RWPE2 (cell line): ENCODE measurements at regions not wholly inside any gene's neighbourhood (a gene's known extent, or its start where the extent isn't known, plus 50 kb on each side); places are given as distances from the start of the nearest gene placed in this dataset.

Experiments
- ATAC-seq: fragments of 200-7000 bp; cut with Tn5 transposase; 3 replicates; pipeline ENCODE4 v1.9.1; 2021; ENCODE audit warnings: low read depth
- DNase-seq: peaks from one replicate; pipeline ENCODE4 v3.0.0-alpha.2; 2020; ENCODE audit warnings: low spot score
- H3K27ac ChIP-seq: fragments of 450-650 bp; 2 replicates; pipeline ENCODE4 v1.5.1; 2017; ENCODE audit warnings: mild to moderate bottlenecking; ENCODE audit not compliant: poor library complexity, severe bottlenecking
- H3K27me3 ChIP-seq: fragments of 250-450 bp; sonication (Bioruptor Pico); 2 replicates; pipeline ENCODE4 v1.5.1; 2021; ENCODE audit warnings: mild to moderate bottlenecking, moderate library complexity; ENCODE audit not compliant: insufficient read depth, poor library complexity, severe bottlenecking
- H3K36me3 ChIP-seq: fragments of 250-450 bp; sonication (Bioruptor Pico); 2 replicates; pipeline ENCODE4 v1.5.1; 2020; ENCODE audit warnings: low read depth, mild to moderate bottlenecking, moderate library complexity
- H3K4me1 ChIP-seq: fragments of 250-450 bp; sonication (Bioruptor Pico); 2 replicates; pipeline ENCODE4 v1.5.1; 2021; ENCODE audit warnings: mild to moderate bottlenecking, moderate library complexity; ENCODE audit not compliant: insufficient read depth, poor library complexity, severe bottlenecking
- H3K4me3 ChIP-seq: fragments of 250-450 bp; sonication (Bioruptor Pico); 2 replicates; pipeline ENCODE4 v1.5.1; 2021; ENCODE audit warnings: mild to moderate bottlenecking, moderate library complexity; ENCODE audit not compliant: severe bottlenecking
- H3K9me3 ChIP-seq: fragments of 250-450 bp; sonication (Bioruptor Pico); 2 replicates; pipeline ENCODE4 v1.5.1; 2021; ENCODE audit warnings: mild to moderate bottlenecking, moderate library complexity; ENCODE audit not compliant: severe bottlenecking
- CTCF ChIP-seq: fragments of 450-650 bp; IDR thresholded peaks from one replicate; pipeline ENCODE4 v1.5.1; 2017; ENCODE audit warnings: mild to moderate bottlenecking, moderate library complexity; ENCODE audit not compliant: poor library complexity, severe bottlenecking

- Histone ChIP-seq H3K36me3 (no peaks in the 10 kb centered on the region), H3K9me3 (no peaks in the 10 kb centered on the region), H3K4me1 (no peaks in the 10 kb centered on the region), H3K27ac (no peak overlapping the region), H3K27me3 (no peaks in the 10 kb centered on the region), H3K4me3 (no peak overlapping the region)
- DNase-seq (no peak), ATAC-seq (no peak)
- TF ChIP-seq CTCF, result no peak
These were observed 403.9 kb upstream of the RPS6KA3 start for GRCh38 chrX:20670611-20671010.

- DNase-seq, result no peak
- no peak overlapping the region for H3K4me3 ChIP-seq
- no peak overlapping the region for H3K27ac ChIP-seq
- no peaks in the 10 kb centered on the region for H3K27me3 ChIP-seq
- no peaks in the 10 kb centered on the region for H3K4me1 ChIP-seq
- no peak for TF ChIP-seq CTCF
- H3K36me3 ChIP-seq, result no peaks in the 10 kb centered on the region
- no peak for ATAC-seq
- no peaks in the 10 kb centered on the region for H3K9me3 ChIP-seq
These were observed 401.8 kb upstream of the RPS6KA3 start for GRCh38 chrX:20668550-20668949.

GRCh38 chrX:20666331-20666730, 399.6 kb upstream of the RPS6KA3 start:
- no peak for ATAC-seq
- TF ChIP-seq CTCF, result no peak
- no peak overlapping the region for H3K27ac ChIP-seq
- H3K27me3 ChIP-seq, result no peaks in the 10 kb centered on the region
- no peaks in the 10 kb centered on the region for H3K9me3 ChIP-seq
- DNase-seq, result no peak
- H3K4me3 ChIP-seq, result no peak overlapping the region
- H3K4me1 ChIP-seq, result no peaks in the 10 kb centered on the region
- H3K36me3 ChIP-seq, result no peaks in the 10 kb centered on the region

- no peaks in the 10 kb centered on the region for H3K36me3 ChIP-seq
- no peak for DNase-seq
- H3K4me3 ChIP-seq, result no peak overlapping the region
- H3K27ac ChIP-seq, result no peak overlapping the region
- no peaks in the 10 kb centered on the region for H3K9me3 ChIP-seq
- H3K27me3 ChIP-seq, result no peaks in the 10 kb centered on the region
- TF ChIP-seq CTCF, result no peak
- no peak for ATAC-seq
- H3K4me1 ChIP-seq, result no peaks in the 10 kb centered on the region
These were observed 398.8 kb upstream of the RPS6KA3 start for GRCh38 chrX:20665481-20665880.

- ATAC-seq, result no peak
- Histone ChIP-seq H3K27me3 (no peaks in the 10 kb centered on the region), H3K36me3 (no peaks in the 10 kb centered on the region), H3K4me1 (no peaks in the 10 kb centered on the region), H3K4me3 (no peak overlapping the region), H3K27ac (no peak overlapping the region), H3K9me3 (no peaks in the 10 kb centered on the region)
- TF ChIP-seq CTCF, result no peak
- no peak for DNase-seq
These were observed 398.1 kb upstream of the RPS6KA3 start for GRCh38 chrX:20664774-20665173.
